ENCODE measurements at regions not wholly inside any gene's neighbourhood (a gene's known extent, or its start where the extent isn't known, plus 50 kb on each side); places are given as distances from the start of the nearest gene placed in this dataset.

DNA sequence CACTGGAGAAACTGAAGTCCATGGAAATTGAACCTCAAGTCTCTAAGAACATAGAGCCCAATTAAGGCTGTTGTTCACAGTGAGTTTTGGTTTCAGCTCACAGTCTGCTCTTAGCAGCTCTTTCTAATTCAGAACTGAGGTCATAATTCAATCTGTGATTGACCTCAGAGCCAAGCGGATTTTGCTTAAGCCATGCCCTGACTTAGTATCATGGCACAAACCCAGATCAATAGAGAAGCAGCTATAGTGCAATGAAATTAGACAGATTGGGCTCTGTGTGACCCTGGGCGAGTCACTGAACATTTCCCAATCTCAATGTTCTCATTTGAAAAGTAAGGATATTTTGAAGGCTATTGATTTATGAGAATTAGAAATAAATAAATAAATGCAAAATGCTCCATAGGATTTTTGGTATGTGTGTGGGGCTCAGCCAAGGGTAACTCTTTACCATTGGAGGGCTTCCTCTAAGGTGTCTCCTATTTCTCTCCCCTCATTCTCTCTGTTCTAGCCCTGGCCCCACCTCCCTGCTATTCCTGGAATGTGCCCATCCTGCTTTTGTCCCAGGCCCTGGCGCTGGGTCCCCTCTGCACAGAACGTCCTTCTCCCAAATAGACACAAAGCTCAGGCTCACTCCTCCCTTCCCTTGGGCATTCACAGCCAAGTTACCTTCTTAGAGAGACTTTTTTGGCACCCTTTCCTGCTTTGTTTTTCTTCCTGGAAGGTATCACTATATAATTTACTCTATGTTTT, 239.6 kb downstream of the LPIN1 start:
- TF ChIP-seq, protein P1, sequence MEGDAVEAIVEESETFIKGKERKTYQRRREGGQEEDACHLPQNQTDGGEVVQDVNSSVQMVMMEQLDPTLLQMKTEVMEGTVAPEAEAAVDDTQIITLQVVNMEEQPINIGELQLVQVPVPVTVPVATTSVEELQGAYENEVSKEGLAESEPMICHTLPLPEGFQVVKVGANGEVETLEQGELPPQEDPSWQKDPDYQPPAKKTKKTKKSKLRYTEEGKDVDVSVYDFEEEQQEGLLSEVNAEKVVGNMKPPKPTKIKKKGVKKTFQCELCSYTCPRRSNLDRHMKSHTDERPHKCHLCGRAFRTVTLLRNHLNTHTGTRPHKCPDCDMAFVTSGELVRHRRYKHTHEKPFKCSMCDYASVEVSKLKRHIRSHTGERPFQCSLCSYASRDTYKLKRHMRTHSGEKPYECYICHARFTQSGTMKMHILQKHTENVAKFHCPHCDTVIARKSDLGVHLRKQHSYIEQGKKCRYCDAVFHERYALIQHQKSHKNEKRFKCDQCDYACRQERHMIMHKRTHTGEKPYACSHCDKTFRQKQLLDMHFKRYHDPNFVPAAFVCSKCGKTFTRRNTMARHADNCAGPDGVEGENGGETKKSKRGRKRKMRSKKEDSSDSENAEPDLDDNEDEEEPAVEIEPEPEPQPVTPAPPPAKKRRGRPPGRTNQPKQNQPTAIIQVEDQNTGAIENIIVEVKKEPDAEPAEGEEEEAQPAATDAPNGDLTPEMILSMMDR (IDR thresholded peaks at IDR 0.05; ENCODE audit: low read depth, low read length), result no peak
- TF ChIP-seq, protein P2, sequence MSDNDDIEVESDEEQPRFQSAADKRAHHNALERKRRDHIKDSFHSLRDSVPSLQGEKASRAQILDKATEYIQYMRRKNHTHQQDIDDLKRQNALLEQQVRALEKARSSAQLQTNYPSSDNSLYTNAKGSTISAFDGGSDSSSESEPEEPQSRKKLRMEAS (IDR thresholded peaks at IDR 0.05; ENCODE audit: low read depth, low read length), result no peak
